ENCODE measurements at regions not wholly inside any gene's neighbourhood (a gene's known extent, or its start where the extent isn't known, plus 50 kb on each side); places are given as distances from the start of the nearest gene placed in this dataset.

DNA sequence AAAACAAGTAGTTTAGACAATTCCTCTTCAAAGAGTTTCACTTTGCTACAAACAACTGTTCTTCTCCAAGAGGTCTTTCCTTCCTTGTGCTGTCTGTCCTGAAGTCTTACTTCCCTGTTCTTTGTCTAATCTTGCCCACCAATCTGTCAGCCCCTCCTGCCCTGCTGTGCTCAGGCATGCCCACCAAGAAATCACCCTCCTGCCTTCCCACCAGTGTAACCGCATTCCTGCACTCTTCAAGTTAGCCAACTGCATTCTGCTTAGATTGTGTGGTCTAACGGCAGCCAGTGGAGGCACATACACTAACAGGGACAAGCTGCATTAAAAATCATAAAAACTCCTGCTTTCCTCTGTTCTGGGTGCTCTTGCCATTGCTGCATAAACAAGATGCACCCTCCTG, 215.9 kb upstream of the RBMY1B start:
- peak; percentile 8 for DNase-seq

DNA sequence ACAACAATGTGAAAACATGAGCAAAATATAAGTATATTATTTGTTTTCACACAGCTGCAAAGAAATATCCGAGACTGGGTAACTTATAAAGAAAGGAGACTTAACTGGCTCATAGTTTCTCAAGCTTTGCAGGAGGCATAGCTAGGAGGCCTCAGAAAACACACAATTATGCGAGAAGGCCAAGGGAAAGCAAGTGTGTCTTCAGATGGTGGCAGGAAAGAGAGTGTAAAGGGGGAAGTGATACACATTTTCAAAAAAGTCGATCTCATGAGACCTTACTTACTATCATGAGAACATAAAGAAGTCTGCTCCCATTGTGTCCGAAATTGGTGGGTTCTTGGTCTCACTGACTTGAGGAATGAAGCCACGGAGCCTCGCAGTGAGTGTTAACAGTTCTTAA, 208.9 kb upstream of the RBMY1B start:
- no peak for DNase-seq

DNA sequence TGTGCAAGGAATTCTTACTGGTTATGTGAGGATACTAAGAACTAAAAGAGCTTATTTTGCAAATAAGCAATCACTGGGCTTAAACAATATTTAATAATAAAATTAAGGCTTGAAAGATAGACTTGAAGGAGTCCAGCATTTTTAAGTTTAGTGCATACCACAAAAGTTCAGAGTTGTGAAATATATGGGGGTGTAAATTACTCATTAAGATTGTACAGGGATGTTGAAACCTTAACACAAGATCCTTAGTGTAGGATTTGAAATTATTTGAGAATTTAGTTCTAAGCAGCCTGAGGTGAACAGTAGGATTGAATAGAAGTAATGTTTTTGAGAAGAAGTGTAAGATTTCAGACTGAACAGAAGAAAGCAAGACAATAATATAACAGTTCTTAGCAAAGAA, 195.8 kb upstream of the RBMY1B start:
- DNase-seq, result no peak

All from hematopoietic multipotent progenitor cell treated with erythropoietin and hydrocortisone succinate and interleukin-3 and kit ligand, for 6 days (in vitro differentiated cells).